Loucy (cell line): ENCODE measurements at regions not wholly inside any gene's neighbourhood (a gene's known extent, or its start where the extent isn't known, plus 50 kb on each side); places are given as distances from the start of the nearest gene placed in this dataset.

Source experiments
- H2AFZ ChIP-seq: fragments of 200-600 bp; sonication (generic); 2 replicates; pipeline ENCODE4 v1.6.0; 2016; ENCODE audit warnings: antibody characterized with exemption, mild to moderate bottlenecking, low read length, moderate library complexity
- H3F3A ChIP-seq: fragments of 200-600 bp; 2 replicates; pipeline ENCODE4 v1.6.0; 2016; ENCODE audit warnings: antibody characterized with exemption, low read depth, mild to moderate bottlenecking
- H3K27me3 ChIP-seq: fragments of 200-600 bp; sonication (generic); 2 replicates; pipeline ENCODE4 v1.6.1; 2014; ENCODE audit warnings: low read length, mild to moderate bottlenecking; ENCODE audit not compliant: insufficient read depth, poor library complexity, severe bottlenecking
- H3K36me3 ChIP-seq: fragments of 200-600 bp; sonication (generic); 2 replicates; pipeline ENCODE4 v1.6.1; 2016; ENCODE audit warnings: low read length; ENCODE audit not compliant: insufficient read depth
- H3K4me1 ChIP-seq: fragments of 200-600 bp; sonication (generic); 2 replicates; pipeline ENCODE4 v1.5.1; 2014; ENCODE audit warnings: low read length, mild to moderate bottlenecking; ENCODE audit not compliant: insufficient read depth, poor library complexity, severe bottlenecking
- H3K4me2 ChIP-seq: fragments of 200-600 bp; sonication (generic); 2 replicates; pipeline ENCODE4 v1.6.0; 2014; ENCODE audit warnings: antibody characterized with exemption, low read length, low read depth, mild to moderate bottlenecking; ENCODE audit not compliant: poor library complexity, severe bottlenecking
- H3K4me3 ChIP-seq: fragments of 200-600 bp; sonication (generic); 2 replicates; pipeline ENCODE4 v1.5.1; 2014; ENCODE audit warnings: low read length, mild to moderate bottlenecking, mixed read lengths; ENCODE audit not compliant: poor library complexity, severe bottlenecking
- H3K79me2 ChIP-seq: fragments of 200-600 bp; sonication (generic); 2 replicates; pipeline ENCODE4 v1.6.1; 2014; ENCODE audit warnings: low read length; ENCODE audit not compliant: insufficient read depth
- H3K9ac ChIP-seq: fragments of 200-600 bp; sonication (generic); 2 replicates; pipeline ENCODE4 v1.6.0; 2014; ENCODE audit warnings: mild to moderate bottlenecking, low read depth, low read length, moderate library complexity; ENCODE audit not compliant: poor library complexity, severe bottlenecking
- H3K9me2 ChIP-seq: fragments of 200-600 bp; sonication (generic); replicated peaks from 2 replicates; pipeline ENCODE4 v1.6.1; 2016; ENCODE audit warnings: low read depth, low read length, mixed read lengths
- H3K9me3 ChIP-seq: fragments of 200-600 bp; sonication (generic); 2 replicates; pipeline ENCODE4 v1.6.1; 2014; ENCODE audit warnings: mild to moderate bottlenecking, antibody characterized with exemption, low read length, low read depth; ENCODE audit not compliant: insufficient read depth
- H4K20me1 ChIP-seq: fragments of 200-600 bp; sonication (generic); 2 replicates; pipeline ENCODE4 v1.6.0; 2014; ENCODE audit warnings: antibody characterized with exemption, low read length, mild to moderate bottlenecking; ENCODE audit not compliant: insufficient read depth, poor library complexity, severe bottlenecking
- EZH2phosphoT487 ChIP-seq: fragments of 200-600 bp; IDR thresholded peaks from 2 replicates; pipeline ENCODE4 v1.6.1; 2018; ENCODE audit warnings: antibody characterized with exemption, mild to moderate bottlenecking, moderate library complexity, borderline replicate concordance
- TF ChIP-seq, protein P1 (sequence below): fragments of 200-600 bp; sonication (generic); conservative IDR thresholded peaks from 2 replicates; pipeline ENCODE4 v1.5.1; 2014; ENCODE audit warnings: mild to moderate bottlenecking, antibody characterized with exemption, low read length

- Histone ChIP-seq H2AFZ (no peak overlapping the region), H3K9me2 (no peaks in the 10 kb centered on the region), H3K9me3 (no peaks in the 10 kb centered on the region), H3F3A (no peaks in the 10 kb centered on the region), H4K20me1 (no peaks in the 10 kb centered on the region), H3K36me3 (no peaks in the 10 kb centered on the region), H3K79me2 (no peaks in the 10 kb centered on the region), H3K4me2 (no peak overlapping the region), H3K4me1 (no peaks in the 10 kb centered on the region), H3K9ac (no peak overlapping the region), H3K27me3 (no peaks in the 10 kb centered on the region), H3K4me3 (no peak overlapping the region)
- TF ChIP-seq EZH2phosphoT487 = no peak
- TF ChIP-seq, protein P1, sequence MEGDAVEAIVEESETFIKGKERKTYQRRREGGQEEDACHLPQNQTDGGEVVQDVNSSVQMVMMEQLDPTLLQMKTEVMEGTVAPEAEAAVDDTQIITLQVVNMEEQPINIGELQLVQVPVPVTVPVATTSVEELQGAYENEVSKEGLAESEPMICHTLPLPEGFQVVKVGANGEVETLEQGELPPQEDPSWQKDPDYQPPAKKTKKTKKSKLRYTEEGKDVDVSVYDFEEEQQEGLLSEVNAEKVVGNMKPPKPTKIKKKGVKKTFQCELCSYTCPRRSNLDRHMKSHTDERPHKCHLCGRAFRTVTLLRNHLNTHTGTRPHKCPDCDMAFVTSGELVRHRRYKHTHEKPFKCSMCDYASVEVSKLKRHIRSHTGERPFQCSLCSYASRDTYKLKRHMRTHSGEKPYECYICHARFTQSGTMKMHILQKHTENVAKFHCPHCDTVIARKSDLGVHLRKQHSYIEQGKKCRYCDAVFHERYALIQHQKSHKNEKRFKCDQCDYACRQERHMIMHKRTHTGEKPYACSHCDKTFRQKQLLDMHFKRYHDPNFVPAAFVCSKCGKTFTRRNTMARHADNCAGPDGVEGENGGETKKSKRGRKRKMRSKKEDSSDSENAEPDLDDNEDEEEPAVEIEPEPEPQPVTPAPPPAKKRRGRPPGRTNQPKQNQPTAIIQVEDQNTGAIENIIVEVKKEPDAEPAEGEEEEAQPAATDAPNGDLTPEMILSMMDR = no peak
Measured at GRCh38 chr4:3689006-3689405, 77.2 kb upstream of the ADRA2C start.

GRCh38 chr4:3688018-3688998 lies 77.9 kb upstream of the ADRA2C start:
- Histone ChIP-seq H3K9me2 (no peaks in the 10 kb centered on the region), H3K79me2 (no peaks in the 10 kb centered on the region), H3K9ac (no peak overlapping the region), H3K4me3 (no peak overlapping the region), H3K4me2 (no peak overlapping the region), H3K4me1 (no peaks in the 10 kb centered on the region), H3K36me3 (no peaks in the 10 kb centered on the region), H2AFZ (no peak overlapping the region), H3F3A (no peaks in the 10 kb centered on the region), H3K9me3 (no peaks in the 10 kb centered on the region), H3K27me3 (no peaks in the 10 kb centered on the region), H4K20me1 (no peaks in the 10 kb centered on the region)
- TF ChIP-seq, protein P1 = no peak

DNA sequence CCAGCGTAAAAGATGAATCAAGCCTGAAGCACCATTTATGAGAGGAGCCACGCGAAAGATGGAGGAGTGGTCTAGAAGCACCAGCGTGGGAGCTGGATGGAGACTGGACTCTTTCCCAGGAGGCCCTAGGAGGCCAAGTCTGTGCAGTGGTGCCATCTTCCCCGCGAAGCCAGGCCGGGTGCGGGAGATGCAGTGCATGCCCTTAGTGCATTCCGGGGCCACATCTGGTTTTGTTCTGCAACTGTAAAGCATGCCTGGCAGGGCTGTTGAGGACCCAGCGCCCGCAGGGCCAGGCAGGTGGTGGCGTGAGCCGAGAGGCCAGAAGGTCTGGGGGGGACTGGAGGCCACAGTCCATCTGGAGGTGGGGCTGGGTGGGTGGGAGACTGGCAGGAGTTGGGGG lies 78.6 kb upstream of the ADRA2C start:
- H3K4me2 ChIP-seq = no peak overlapping the region
- no peaks in the 10 kb centered on the region for H4K20me1 ChIP-seq
- H3K27me3 ChIP-seq = no peaks in the 10 kb centered on the region
- no peaks in the 10 kb centered on the region for H3K36me3 ChIP-seq
- no peaks in the 10 kb centered on the region for H3K4me1 ChIP-seq
- no peak for TF ChIP-seq EZH2phosphoT487
- TF ChIP-seq, protein P1 = no peak
- no peaks in the 10 kb centered on the region for H3K9me3 ChIP-seq
- H3F3A ChIP-seq = no peaks in the 10 kb centered on the region
- no peak overlapping the region for H3K4me3 ChIP-seq
- no peaks in the 10 kb centered on the region for H3K79me2 ChIP-seq
- H3K9ac ChIP-seq = no peak overlapping the region
- H2AFZ ChIP-seq = no peak overlapping the region
- no peaks in the 10 kb centered on the region for H3K9me2 ChIP-seq
